Activated T-helper 17 cell treated with anti-CD3 and anti-CD28 coated beads, Interleukin-2, amount 50 U/mL, for 72 hours (primary cell): ENCODE measurements at regions not wholly inside any gene's neighbourhood (a gene's known extent, or its start where the extent isn't known, plus 50 kb on each side); places are given as distances from the start of the nearest gene placed in this dataset.

Source experiments
- ATAC-seq: fragments of 150-1000 bp; cut with Tn5 transposase; replicated peaks from 2 replicates; pipeline ENCODE4 v1.10.0; 2021; ENCODE audit warnings: mild to moderate bottlenecking, moderate library complexity
- H3K27ac Mint-ChIP-seq: one replicate; pipeline ENCODE4 v1.8.0; 2022; ENCODE audit warnings: mixed read lengths
- H3K27me3 Mint-ChIP-seq: one replicate; pipeline ENCODE4 v1.8.0; 2022; ENCODE audit warnings: mixed read lengths
- H3K36me3 Mint-ChIP-seq: one replicate; pipeline ENCODE4 v1.8.0; 2022; ENCODE audit warnings: low read depth, mild to moderate bottlenecking, mixed read lengths
- H3K4me1 Mint-ChIP-seq: one replicate; pipeline ENCODE4 v1.8.0; 2022; ENCODE audit warnings: mixed read lengths
- H3K4me3 Mint-ChIP-seq: one replicate; pipeline ENCODE4 v1.8.0; 2022; ENCODE audit warnings: mild to moderate bottlenecking, mixed read lengths
- H3K9me3 Mint-ChIP-seq: one replicate; pipeline ENCODE4 v1.8.0; 2022; ENCODE audit warnings: mixed read lengths

DNA sequence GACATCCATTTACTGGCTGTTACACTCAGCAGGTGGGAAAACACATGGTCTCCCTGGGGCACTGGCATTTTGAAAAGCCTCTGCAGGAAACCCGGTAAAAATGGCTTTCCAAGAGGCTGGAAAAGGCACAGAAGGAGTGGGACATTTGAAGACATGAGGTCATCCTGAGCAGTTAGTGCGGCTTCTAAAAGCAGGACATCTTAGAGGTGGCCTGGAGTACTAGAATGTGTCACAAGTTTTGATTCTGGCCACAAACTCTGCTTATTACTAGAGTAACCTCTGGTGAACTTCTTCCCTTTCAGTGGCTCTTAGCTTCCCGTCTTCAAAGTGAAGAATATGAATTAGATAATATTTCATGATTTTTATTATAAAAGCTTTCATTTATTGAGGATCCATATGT, 423.0 kb upstream of the BRINP1 start:
- ATAC-seq: no peak
- Mint-ChIP-seq H3K27ac (no peak overlapping the region), H3K36me3 (no peaks in the 10 kb centered on the region), H3K4me1 (no peaks in the 10 kb centered on the region), H3K9me3 (no peaks in the 10 kb centered on the region), H3K4me3 (no peak overlapping the region), H3K27me3 (peaks cover 4% of the 10 kb centered on the region)

DNA sequence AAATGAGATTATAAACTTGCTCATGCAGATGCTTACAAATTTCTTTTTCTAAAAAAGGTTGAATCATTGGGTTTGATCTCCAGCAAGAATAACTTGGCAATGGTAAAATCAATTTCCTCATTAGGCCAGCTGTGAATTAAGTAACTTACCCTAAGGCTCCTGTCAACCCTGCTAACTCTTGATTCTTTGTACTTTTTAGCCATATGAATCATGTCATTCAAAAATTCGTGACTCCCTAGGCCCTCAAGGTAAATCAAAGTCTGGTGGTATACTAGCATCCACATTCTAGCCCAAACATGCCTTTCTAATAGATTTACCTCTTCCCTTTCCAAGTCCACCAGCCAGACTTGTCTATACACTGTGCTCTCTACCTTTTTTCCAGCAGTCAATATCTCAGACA, 420.8 kb upstream of the BRINP1 start:
- H3K27me3 Mint-ChIP-seq: peaks cover 4% of the 10 kb centered on the region
- no peak overlapping the region for H3K4me3 Mint-ChIP-seq
- no peaks in the 10 kb centered on the region for H3K36me3 Mint-ChIP-seq
- no peaks in the 10 kb centered on the region for H3K9me3 Mint-ChIP-seq
- H3K4me1 Mint-ChIP-seq: no peaks in the 10 kb centered on the region
- H3K27ac Mint-ChIP-seq: no peak overlapping the region
- no peak for ATAC-seq

DNA sequence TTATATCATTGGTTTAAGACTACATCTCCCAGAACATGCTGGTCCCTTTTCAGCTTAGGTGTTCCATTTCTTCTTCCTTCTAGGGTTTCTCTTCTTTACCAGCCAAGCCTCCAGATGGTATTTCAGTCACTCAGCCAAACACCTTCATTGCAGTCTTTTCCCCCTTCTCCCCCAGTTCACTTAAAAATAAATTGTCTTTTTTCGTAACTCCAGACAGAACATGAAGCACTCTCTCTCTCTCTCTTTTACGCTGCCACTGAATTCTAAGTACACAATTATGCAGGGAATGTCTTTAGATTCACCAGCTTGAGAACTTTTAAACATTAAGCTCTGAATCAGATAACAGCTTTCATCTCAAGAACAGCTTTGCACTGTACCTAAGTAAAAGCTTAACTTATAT, 419.7 kb upstream of the BRINP1 start:
- Mint-ChIP-seq H3K27me3 (no peaks in the 10 kb centered on the region), H3K36me3 (no peaks in the 10 kb centered on the region), H3K27ac (no peak overlapping the region), H3K9me3 (no peaks in the 10 kb centered on the region), H3K4me3 (no peak overlapping the region), H3K4me1 (no peaks in the 10 kb centered on the region)
- no peak for ATAC-seq

DNA sequence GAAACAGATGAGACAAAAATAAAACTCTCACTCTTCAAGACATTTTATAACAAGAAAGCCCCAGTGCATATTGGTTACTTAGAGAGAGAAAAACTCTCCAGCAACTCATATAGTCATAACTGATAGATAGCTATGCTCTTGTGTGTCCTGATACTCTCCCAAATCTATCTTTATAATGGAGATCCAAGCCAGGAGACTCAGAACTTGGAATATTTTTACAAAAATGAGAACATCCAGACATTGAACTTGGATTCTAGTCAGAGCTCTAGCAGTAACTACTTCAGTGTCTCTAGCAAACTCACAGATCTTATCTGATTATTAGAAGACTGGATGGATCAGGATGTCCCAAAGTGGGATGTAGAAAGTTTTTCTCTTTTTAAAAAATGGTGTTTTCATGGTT, 412.7 kb upstream of the BRINP1 start:
- H3K27me3 Mint-ChIP-seq: no peaks in the 10 kb centered on the region
- no peak overlapping the region for H3K27ac Mint-ChIP-seq
- H3K4me3 Mint-ChIP-seq: no peak overlapping the region
- H3K9me3 Mint-ChIP-seq: peaks cover 7% of the 10 kb centered on the region
- ATAC-seq: no peak
- H3K4me1 Mint-ChIP-seq: no peaks in the 10 kb centered on the region
- H3K36me3 Mint-ChIP-seq: no peaks in the 10 kb centered on the region

- ATAC-seq: no peak
- Mint-ChIP-seq H3K9me3 (no peaks in the 10 kb centered on the region), H3K36me3 (no peaks in the 10 kb centered on the region), H3K4me3 (no peak overlapping the region), H3K27ac (no peak overlapping the region), H3K4me1 (no peaks in the 10 kb centered on the region), H3K27me3 (no peaks in the 10 kb centered on the region)
These were observed 406.2 kb upstream of the BRINP1 start for GRCh38 chr9:119775410-119775809.

DNA sequence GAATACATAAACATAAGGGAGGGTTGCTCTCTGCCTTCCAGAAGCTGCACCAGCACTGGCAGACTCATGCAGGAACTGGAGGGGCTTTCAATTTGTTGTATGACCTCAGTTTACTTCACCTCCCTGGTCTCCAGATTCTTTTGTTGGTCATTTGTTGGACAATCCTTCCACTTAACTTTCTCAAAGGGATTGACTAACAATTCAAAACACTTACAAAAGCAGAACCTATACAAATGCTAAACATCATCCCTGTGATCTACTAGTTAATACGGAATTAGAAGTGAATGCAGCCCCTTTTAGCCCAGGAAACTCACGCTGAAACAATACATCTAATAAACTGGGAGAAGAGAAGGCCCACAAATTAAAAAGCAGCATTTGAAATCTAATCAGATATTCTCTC, 404.6 kb upstream of the BRINP1 start:
- H3K36me3 Mint-ChIP-seq: no peaks in the 10 kb centered on the region
- ATAC-seq: no peak
- no peaks in the 10 kb centered on the region for H3K4me1 Mint-ChIP-seq
- H3K4me3 Mint-ChIP-seq: no peak overlapping the region
- H3K9me3 Mint-ChIP-seq: no peaks in the 10 kb centered on the region
- no peak overlapping the region for H3K27ac Mint-ChIP-seq
- H3K27me3 Mint-ChIP-seq: no peaks in the 10 kb centered on the region

- no peak overlapping the region for H3K4me3 Mint-ChIP-seq
- H3K36me3 Mint-ChIP-seq: no peaks in the 10 kb centered on the region
- no peaks in the 10 kb centered on the region for H3K27me3 Mint-ChIP-seq
- no peak overlapping the region for H3K27ac Mint-ChIP-seq
- no peaks in the 10 kb centered on the region for H3K9me3 Mint-ChIP-seq
- no peak for ATAC-seq
- no peaks in the 10 kb centered on the region for H3K4me1 Mint-ChIP-seq
These were observed 402.1 kb upstream of the BRINP1 start for GRCh38 chr9:119771341-119771740.

GRCh38 chr9:119768266-119768665, 399.0 kb upstream of the BRINP1 start:
- ATAC-seq: no peak
- H3K9me3 Mint-ChIP-seq: peaks cover 3% of the 10 kb centered on the region
- no peaks in the 10 kb centered on the region for H3K36me3 Mint-ChIP-seq
- no peak overlapping the region for H3K4me3 Mint-ChIP-seq
- no peak overlapping the region for H3K27ac Mint-ChIP-seq
- no peaks in the 10 kb centered on the region for H3K4me1 Mint-ChIP-seq
- peaks cover 7% of the 10 kb centered on the region for H3K27me3 Mint-ChIP-seq

GRCh38 chr9:119765632-119766175, 396.5 kb upstream of the BRINP1 start:
- Mint-ChIP-seq H3K27ac (no peak overlapping the region), H3K27me3 (peaks cover 7% of the 10 kb centered on the region), H3K9me3 (peaks cover 3% of the 10 kb centered on the region), H3K4me1 (no peaks in the 10 kb centered on the region), H3K4me3 (no peak overlapping the region), H3K36me3 (no peaks in the 10 kb centered on the region)
- no peak for ATAC-seq

GRCh38 chr9:119763260-119763659, 394.0 kb upstream of the BRINP1 start:
- ATAC-seq: no peak
- Mint-ChIP-seq H3K36me3 (no peaks in the 10 kb centered on the region), H3K4me1 (no peaks in the 10 kb centered on the region), H3K27ac (no peak overlapping the region), H3K27me3 (peaks cover 13% of the 10 kb centered on the region), H3K4me3 (no peak overlapping the region), H3K9me3 (peaks cover 7% of the 10 kb centered on the region)

- ATAC-seq: no peak
- H3K36me3 Mint-ChIP-seq: no peaks in the 10 kb centered on the region
- peaks cover 13% of the 10 kb centered on the region for H3K27me3 Mint-ChIP-seq
- peaks cover 12% of the 10 kb centered on the region for H3K9me3 Mint-ChIP-seq
- H3K4me3 Mint-ChIP-seq: no peak overlapping the region
- H3K27ac Mint-ChIP-seq: no peak overlapping the region
- H3K4me1 Mint-ChIP-seq: no peaks in the 10 kb centered on the region
These were observed 392.6 kb upstream of the BRINP1 start for GRCh38 chr9:119761812-119762211.

- ATAC-seq: no peak
- H3K4me3 Mint-ChIP-seq: no peak overlapping the region
- H3K27me3 Mint-ChIP-seq: peaks cover 6% of the 10 kb centered on the region
- H3K9me3 Mint-ChIP-seq: peaks cover 9% of the 10 kb centered on the region
- H3K4me1 Mint-ChIP-seq: no peaks in the 10 kb centered on the region
- no peaks in the 10 kb centered on the region for H3K36me3 Mint-ChIP-seq
- H3K27ac Mint-ChIP-seq: no peak overlapping the region
These were observed 389.8 kb upstream of the BRINP1 start for GRCh38 chr9:119758990-119759389.

- peaks cover 6% of the 10 kb centered on the region for H3K27me3 Mint-ChIP-seq
- ATAC-seq: no peak
- H3K27ac Mint-ChIP-seq: no peak overlapping the region
- no peak overlapping the region for H3K4me3 Mint-ChIP-seq
- H3K4me1 Mint-ChIP-seq: no peaks in the 10 kb centered on the region
- no peaks in the 10 kb centered on the region for H3K36me3 Mint-ChIP-seq
- peaks cover 9% of the 10 kb centered on the region for H3K9me3 Mint-ChIP-seq
These were observed 389.0 kb upstream of the BRINP1 start for GRCh38 chr9:119758241-119758640.

DNA sequence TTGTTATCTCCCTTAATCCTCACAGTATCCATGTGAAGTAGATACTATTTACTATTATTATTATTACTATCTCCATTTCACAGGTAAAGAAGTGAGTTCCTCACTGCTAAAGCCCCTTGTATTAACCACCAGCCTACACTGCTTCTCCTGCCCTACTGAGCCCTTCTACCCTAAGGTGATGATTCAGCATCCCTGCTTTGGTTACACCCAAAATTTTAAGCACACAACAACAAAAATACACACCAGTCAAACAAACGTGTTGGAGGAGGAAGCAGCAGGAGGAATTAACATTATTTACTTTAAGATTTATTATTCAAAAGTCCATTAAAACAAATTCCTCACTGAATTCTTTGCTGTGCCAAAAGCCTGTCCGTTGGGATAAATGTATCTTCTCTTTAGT, 370.2 kb upstream of the BRINP1 start:
- no peaks in the 10 kb centered on the region for H3K36me3 Mint-ChIP-seq
- H3K27ac Mint-ChIP-seq: no peak overlapping the region
- H3K9me3 Mint-ChIP-seq: peaks cover 7% of the 10 kb centered on the region
- H3K4me1 Mint-ChIP-seq: no peaks in the 10 kb centered on the region
- H3K27me3 Mint-ChIP-seq: no peaks in the 10 kb centered on the region
- ATAC-seq: no peak
- no peak overlapping the region for H3K4me3 Mint-ChIP-seq

- Mint-ChIP-seq H3K9me3 (peaks cover 3% of the 10 kb centered on the region), H3K27ac (no peak overlapping the region), H3K27me3 (no peaks in the 10 kb centered on the region), H3K36me3 (no peaks in the 10 kb centered on the region), H3K4me3 (no peak overlapping the region), H3K4me1 (no peaks in the 10 kb centered on the region)
- ATAC-seq: no peak
These were observed 367.5 kb upstream of the BRINP1 start for GRCh38 chr9:119736491-119737454.
